ENCODE measurements at regions not wholly inside any gene's neighbourhood (a gene's known extent, or its start where the extent isn't known, plus 50 kb on each side); places are given as distances from the start of the nearest gene placed in this dataset.

- no peaks in the 10 kb centered on the region for H3K4me1 ChIP-seq (ENCODE audit: control insufficient read depth, low read depth, low read length)
- H3K27me3 ChIP-seq (ENCODE audit: control insufficient read depth, insufficient read depth, low read length), result no peaks in the 10 kb centered on the region
- no peaks in the 10 kb centered on the region for H3K36me3 ChIP-seq (ENCODE audit: control insufficient read depth, low read depth, low read length)
- no peak overlapping the region for H3K9ac ChIP-seq (ENCODE audit: low read length)
- H3K27ac ChIP-seq (ENCODE audit: low read length), result no peak overlapping the region
- no peak overlapping the region for H3K4me3 ChIP-seq (ENCODE audit: low read length)
- H3K9me3 ChIP-seq (ENCODE audit: control insufficient read depth, low read depth, low read length), result no peaks in the 10 kb centered on the region
Observed at GRCh38 chr12:97800561-97800960, 338.0 kb downstream of the RMST start.

GRCh38 chr12:97801471-97802059 is 339.0 kb downstream of the RMST start:
- no peak overlapping the region for H3K4me3 ChIP-seq (ENCODE audit: low read length)
- H3K27ac ChIP-seq (ENCODE audit: low read length), result no peak overlapping the region
- H3K9ac ChIP-seq (ENCODE audit: low read length), result no peak overlapping the region
- no peaks in the 10 kb centered on the region for H3K27me3 ChIP-seq (ENCODE audit: control insufficient read depth, insufficient read depth, low read length)
- H3K4me1 ChIP-seq (ENCODE audit: control insufficient read depth, low read depth, low read length), result no peaks in the 10 kb centered on the region
- no peaks in the 10 kb centered on the region for H3K36me3 ChIP-seq (ENCODE audit: control insufficient read depth, low read depth, low read length)
- no peaks in the 10 kb centered on the region for H3K9me3 ChIP-seq (ENCODE audit: control insufficient read depth, low read depth, low read length)

GRCh38 chr12:97805146-97805545 is 342.5 kb downstream of the RMST start:
- Histone ChIP-seq H3K36me3 (ENCODE audit: control insufficient read depth, low read depth, low read length) (no peaks in the 10 kb centered on the region), H3K9me3 (ENCODE audit: control insufficient read depth, low read depth, low read length) (no peaks in the 10 kb centered on the region), H3K4me1 (ENCODE audit: control insufficient read depth, low read depth, low read length) (no peaks in the 10 kb centered on the region), H3K27ac (ENCODE audit: low read length) (no peak overlapping the region), H3K27me3 (ENCODE audit: control insufficient read depth, insufficient read depth, low read length) (no peaks in the 10 kb centered on the region), H3K4me3 (ENCODE audit: low read length) (no peak overlapping the region), H3K9ac (ENCODE audit: low read length) (no peak overlapping the region)

- no peaks in the 10 kb centered on the region for H3K9me3 ChIP-seq (ENCODE audit: control insufficient read depth, low read depth, low read length)
- no peaks in the 10 kb centered on the region for H3K27me3 ChIP-seq (ENCODE audit: control insufficient read depth, insufficient read depth, low read length)
- H3K27ac ChIP-seq (ENCODE audit: low read length), result no peak overlapping the region
- H3K4me1 ChIP-seq (ENCODE audit: control insufficient read depth, low read depth, low read length), result no peaks in the 10 kb centered on the region
- H3K4me3 ChIP-seq (ENCODE audit: low read length), result no peak overlapping the region
- no peaks in the 10 kb centered on the region for H3K36me3 ChIP-seq (ENCODE audit: control insufficient read depth, low read depth, low read length)
- no peak overlapping the region for H3K9ac ChIP-seq (ENCODE audit: low read length)
Observed at GRCh38 chr12:97813301-97813700, 350.7 kb downstream of the RMST start.

GRCh38 chr12:97821806-97822205 is 359.2 kb downstream of the RMST start:
- H3K9ac ChIP-seq (ENCODE audit: low read length), result no peak overlapping the region

GRCh38 chr12:97835541-97835940 is 372.9 kb downstream of the RMST start:
- H3K4me1 ChIP-seq (ENCODE audit: control insufficient read depth, low read depth, low read length), result peaks cover 5% of the 10 kb centered on the region
- no peak overlapping the region for H3K9ac ChIP-seq (ENCODE audit: low read length)
- H3K4me3 ChIP-seq (ENCODE audit: low read length), result no peak overlapping the region
- no peak overlapping the region for H3K27ac ChIP-seq (ENCODE audit: low read length)
- H3K36me3 ChIP-seq (ENCODE audit: control insufficient read depth, low read depth, low read length), result no peaks in the 10 kb centered on the region
- H3K27me3 ChIP-seq (ENCODE audit: control insufficient read depth, insufficient read depth, low read length), result no peaks in the 10 kb centered on the region
- H3K9me3 ChIP-seq (ENCODE audit: control insufficient read depth, low read depth, low read length), result no peaks in the 10 kb centered on the region

More at GRCh38 chr12:97821806-97822205, 359.2 kb downstream of the RMST start:
- no peak overlapping the region for H3K27ac ChIP-seq (ENCODE audit: low read length)
- H3K4me1 ChIP-seq (ENCODE audit: control insufficient read depth, low read depth, low read length), result no peaks in the 10 kb centered on the region
- no peak overlapping the region for H3K4me3 ChIP-seq (ENCODE audit: low read length)
- no peaks in the 10 kb centered on the region for H3K27me3 ChIP-seq (ENCODE audit: control insufficient read depth, insufficient read depth, low read length)
- no peaks in the 10 kb centered on the region for H3K36me3 ChIP-seq (ENCODE audit: control insufficient read depth, low read depth, low read length)
- no peaks in the 10 kb centered on the region for H3K9me3 ChIP-seq (ENCODE audit: control insufficient read depth, low read depth, low read length)

- Histone ChIP-seq H3K4me1 (ENCODE audit: control insufficient read depth, low read depth, low read length) (peaks cover 5% of the 10 kb centered on the region), H3K9me3 (ENCODE audit: control insufficient read depth, low read depth, low read length) (no peaks in the 10 kb centered on the region), H3K27me3 (ENCODE audit: control insufficient read depth, insufficient read depth, low read length) (no peaks in the 10 kb centered on the region), H3K27ac (ENCODE audit: low read length) (no peak overlapping the region), H3K4me3 (ENCODE audit: low read length) (no peak overlapping the region), H3K36me3 (ENCODE audit: control insufficient read depth, low read depth, low read length) (no peaks in the 10 kb centered on the region), H3K9ac (ENCODE audit: low read length) (no peak overlapping the region)
Observed at GRCh38 chr12:97837401-97837800, 374.8 kb downstream of the RMST start.

GRCh38 chr12:97848051-97848450 is 385.4 kb downstream of the RMST start:
- H3K9ac ChIP-seq (ENCODE audit: low read length), result no peak overlapping the region
- no peak overlapping the region for H3K27ac ChIP-seq (ENCODE audit: low read length)
- no peaks in the 10 kb centered on the region for H3K36me3 ChIP-seq (ENCODE audit: control insufficient read depth, low read depth, low read length)
- no peak overlapping the region for H3K4me3 ChIP-seq (ENCODE audit: low read length)
- H3K27me3 ChIP-seq (ENCODE audit: control insufficient read depth, insufficient read depth, low read length), result no peaks in the 10 kb centered on the region
- H3K9me3 ChIP-seq (ENCODE audit: control insufficient read depth, low read depth, low read length), result no peaks in the 10 kb centered on the region
- H3K4me1 ChIP-seq (ENCODE audit: control insufficient read depth, low read depth, low read length), result no peaks in the 10 kb centered on the region

GRCh38 chr12:97854477-97854876 is 391.9 kb downstream of the RMST start:
- H3K27me3 ChIP-seq (ENCODE audit: control insufficient read depth, insufficient read depth, low read length), result no peaks in the 10 kb centered on the region
- H3K27ac ChIP-seq (ENCODE audit: low read length), result no peak overlapping the region
- no peaks in the 10 kb centered on the region for H3K36me3 ChIP-seq (ENCODE audit: control insufficient read depth, low read depth, low read length)
- no peak overlapping the region for H3K4me3 ChIP-seq (ENCODE audit: low read length)
- H3K9me3 ChIP-seq (ENCODE audit: control insufficient read depth, low read depth, low read length), result no peaks in the 10 kb centered on the region
- no peak overlapping the region for H3K9ac ChIP-seq (ENCODE audit: low read length)
- no peaks in the 10 kb centered on the region for H3K4me1 ChIP-seq (ENCODE audit: control insufficient read depth, low read depth, low read length)

GRCh38 chr12:97862072-97862471 is 399.5 kb downstream of the RMST start:
- H3K4me3 ChIP-seq (ENCODE audit: low read length), result no peak overlapping the region
- no peak overlapping the region for H3K9ac ChIP-seq (ENCODE audit: low read length)
- H3K27me3 ChIP-seq (ENCODE audit: control insufficient read depth, insufficient read depth, low read length), result no peaks in the 10 kb centered on the region
- H3K9me3 ChIP-seq (ENCODE audit: control insufficient read depth, low read depth, low read length), result no peaks in the 10 kb centered on the region
- H3K4me1 ChIP-seq (ENCODE audit: control insufficient read depth, low read depth, low read length), result no peaks in the 10 kb centered on the region
- H3K36me3 ChIP-seq (ENCODE audit: control insufficient read depth, low read depth, low read length), result no peaks in the 10 kb centered on the region
- H3K27ac ChIP-seq (ENCODE audit: low read length), result no peak overlapping the region

- Histone ChIP-seq H3K4me1 (ENCODE audit: control insufficient read depth, low read depth, low read length) (no peaks in the 10 kb centered on the region), H3K4me3 (ENCODE audit: low read length) (no peak overlapping the region), H3K9ac (ENCODE audit: low read length) (no peak overlapping the region), H3K36me3 (ENCODE audit: control insufficient read depth, low read depth, low read length) (no peaks in the 10 kb centered on the region), H3K27ac (ENCODE audit: low read length) (no peak overlapping the region), H3K9me3 (ENCODE audit: control insufficient read depth, low read depth, low read length) (no peaks in the 10 kb centered on the region), H3K27me3 (ENCODE audit: control insufficient read depth, insufficient read depth, low read length) (no peaks in the 10 kb centered on the region)
Observed at GRCh38 chr12:97875064-97875463, 412.5 kb downstream of the RMST start.

- Histone ChIP-seq H3K4me3 (ENCODE audit: low read length) (no peak overlapping the region), H3K4me1 (ENCODE audit: control insufficient read depth, low read depth, low read length) (no peaks in the 10 kb centered on the region), H3K9ac (ENCODE audit: low read length) (no peak overlapping the region), H3K9me3 (ENCODE audit: control insufficient read depth, low read depth, low read length) (no peaks in the 10 kb centered on the region), H3K27ac (ENCODE audit: low read length) (no peak overlapping the region), H3K27me3 (ENCODE audit: control insufficient read depth, insufficient read depth, low read length) (no peaks in the 10 kb centered on the region), H3K36me3 (ENCODE audit: control insufficient read depth, low read depth, low read length) (no peaks in the 10 kb centered on the region)
Observed at GRCh38 chr12:97876780-97877179, 414.2 kb downstream of the RMST start.
